GM19035 (cell line): ENCODE measurements at regions not wholly inside any gene's neighbourhood (a gene's known extent, or its start where the extent isn't known, plus 50 kb on each side); places are given as distances from the start of the nearest gene placed in this dataset.

Experiments
- ATAC-seq: cut with Tn5 transposase; IDR thresholded peaks from one replicate; pipeline ENCODE4 v1.9.1; 2021; ENCODE audit not compliant: unreplicated experiment

DNA sequence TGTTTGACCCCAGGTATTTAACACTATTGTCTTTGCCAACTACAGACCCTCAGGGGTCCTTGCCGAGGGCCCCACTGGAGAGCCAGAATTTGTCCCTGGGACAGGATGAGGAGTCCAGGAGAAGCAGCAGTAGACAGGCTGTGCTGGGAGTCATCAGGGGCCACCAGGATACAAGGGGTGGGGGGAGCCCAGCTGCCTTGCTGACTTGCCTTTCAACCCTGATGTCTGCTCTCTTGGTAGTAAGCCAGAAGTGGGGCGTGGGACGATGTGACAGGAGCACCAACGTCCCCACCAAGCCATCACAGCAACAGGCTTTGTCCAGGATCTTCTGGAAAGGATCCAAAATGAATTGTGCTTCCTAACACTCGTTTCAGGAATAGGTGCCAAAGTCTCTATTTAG lies 62.4 kb upstream of the CDCA7L start:
- ATAC-seq: no peak

DNA sequence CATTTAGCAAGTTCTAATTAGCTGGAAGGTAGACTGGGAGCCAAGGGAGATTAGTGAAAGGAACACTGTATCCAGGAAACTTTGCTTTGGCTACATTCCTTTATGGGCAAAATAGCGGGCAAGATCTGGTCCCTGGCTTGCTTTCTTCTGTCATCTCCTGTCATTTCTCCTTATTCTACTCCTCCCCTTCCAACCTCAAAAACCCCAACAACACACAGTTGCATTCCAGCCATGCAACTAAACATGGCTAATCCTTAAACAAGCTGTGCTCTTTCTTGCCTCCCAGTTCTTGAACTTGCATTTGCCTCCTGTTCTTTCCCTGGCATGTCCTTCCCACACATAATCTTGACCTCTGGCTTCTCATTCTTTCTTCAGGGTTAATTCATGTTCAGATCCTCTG lies 59.5 kb upstream of the CDCA7L start:
- ATAC-seq: no peak

DNA sequence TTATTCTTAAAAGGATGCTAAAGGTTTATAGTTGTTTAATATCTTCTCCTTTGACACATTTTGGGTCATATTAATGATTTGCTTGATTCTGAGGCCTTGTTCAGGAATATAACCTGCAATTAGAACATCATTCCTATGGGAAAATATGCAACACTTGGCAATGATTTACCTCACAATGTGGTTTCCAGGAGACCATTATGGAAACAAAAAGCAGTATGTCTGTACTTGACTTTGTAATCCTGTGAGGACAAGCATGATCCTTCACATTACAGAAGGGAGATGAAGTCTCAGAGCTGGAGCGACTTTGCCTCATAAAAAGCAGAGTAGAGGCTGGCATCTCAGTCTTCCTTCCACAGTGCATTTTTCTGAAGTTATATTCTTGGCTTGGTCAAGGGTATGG lies 57.0 kb upstream of the CDCA7L start:
- ATAC-seq: no peak

DNA sequence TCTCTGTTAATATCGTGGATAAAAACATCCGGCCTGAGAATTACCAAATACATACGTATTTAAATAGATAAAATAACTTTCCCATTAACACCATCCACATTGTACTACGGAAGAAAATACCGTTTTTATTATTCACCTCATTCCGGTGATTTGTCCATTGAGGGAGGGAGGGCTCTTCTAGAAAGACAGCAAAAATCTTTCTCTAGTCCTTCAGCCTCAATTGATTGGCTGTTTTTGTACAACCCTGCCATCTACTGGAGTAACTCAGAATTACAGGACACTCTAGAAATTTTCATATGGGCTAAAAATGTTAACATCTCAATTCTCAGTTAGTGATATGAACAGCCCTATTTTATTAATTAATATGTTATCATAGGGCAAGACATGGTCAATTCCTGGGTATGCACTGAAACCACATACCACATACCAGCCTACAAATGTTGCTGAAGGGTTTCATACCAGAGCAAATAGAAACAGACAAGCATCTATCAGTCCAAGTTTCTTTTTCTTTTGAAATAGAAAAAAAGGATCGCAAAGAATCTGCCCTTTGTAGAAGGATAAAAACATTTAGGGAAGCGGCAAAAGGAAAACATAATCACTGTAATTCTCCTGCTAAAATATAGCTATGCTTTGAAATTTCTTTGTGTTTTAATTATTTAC lies 55.8 kb upstream of the CDCA7L start:
- ATAC-seq: peak; percentile 60

DNA sequence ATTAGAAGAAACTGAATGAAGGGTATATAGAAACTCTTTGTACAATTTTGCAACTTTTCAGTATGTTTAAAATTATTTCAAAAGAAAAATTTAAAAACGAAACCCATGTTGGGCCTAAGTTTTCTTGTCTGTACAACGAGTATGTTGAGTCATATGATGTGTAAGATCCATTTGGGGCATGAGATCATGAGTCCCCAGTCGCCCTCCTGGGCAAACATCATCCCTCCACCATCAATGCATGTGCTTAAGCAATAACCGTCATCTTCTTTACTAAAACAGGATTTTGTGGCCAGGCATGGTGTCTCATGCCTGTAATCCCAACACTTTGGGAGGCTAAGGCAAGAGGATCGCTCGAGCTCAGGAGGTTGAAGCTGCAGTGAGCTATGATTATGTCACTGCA lies 54.2 kb upstream of the CDCA7L start:
- ATAC-seq: no peak

DNA sequence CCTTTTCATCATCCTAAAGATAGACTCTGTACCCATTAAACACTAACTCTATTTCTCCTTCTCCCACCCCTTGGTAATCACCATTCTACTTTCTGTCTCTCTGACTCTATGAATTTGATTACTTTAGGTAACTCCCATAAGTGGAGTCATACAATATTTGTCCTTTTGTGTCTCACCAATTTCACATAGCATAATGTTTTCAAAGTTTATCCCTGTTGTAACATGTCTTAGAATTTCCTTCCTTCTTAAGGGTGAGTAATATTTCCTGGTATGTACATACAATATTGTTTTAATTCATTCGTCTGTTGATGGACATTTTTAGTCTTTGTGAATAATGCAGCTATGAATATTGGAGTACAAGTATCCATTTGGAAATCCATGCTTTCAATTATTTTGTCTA lies 50.9 kb upstream of the CDCA7L start:
- ATAC-seq: no peak
